HEK293 (cell line): ENCODE measurements at regions not wholly inside any gene's neighbourhood (a gene's known extent, or its start where the extent isn't known, plus 50 kb on each side); places are given as distances from the start of the nearest gene placed in this dataset.

Experiments used
- ZBTB7A ChIP-seq: fragments of 450-650 bp; formaldehyde crosslinking; IDR thresholded peaks from 2 replicates; pipeline ENCODE4 v1.5.1; 2016; ENCODE audit warnings: low read depth, missing biosample characterization, missing genetic modification characterization
- ZNF175 ChIP-seq: fragments of 450-650 bp; formaldehyde crosslinking; IDR thresholded peaks from 2 replicates; pipeline ENCODE4 v1.5.1; 2016; ENCODE audit warnings: missing biosample characterization, missing genetic modification characterization
- ZNF274 ChIP-seq, 2 experiments: fragments of 200-500 bp in 1 of 2; fragments of 450-650 bp in 1 of 2; sonication (Bioruptor generic) in 1 of 2; formaldehyde crosslinking in 1 of 2; IDR thresholded peaks; 2 replicates each; pipeline versions ENCODE4 v1.5.1 to v1.6.1; 2014 to 2016; ENCODE audit warnings: borderline replicate concordance in 1 of 2, inconsistent platforms in 1 of 2, low read length in 1 of 2, missing biosample characterization in 1 of 2, missing genetic modification characterization in 1 of 2
- ZNF426 ChIP-seq: fragments of 450-650 bp; formaldehyde crosslinking; IDR thresholded peaks from 2 replicates; pipeline ENCODE4 v1.5.1; 2017; ENCODE audit warnings: missing biosample characterization, missing genetic modification characterization, mild to moderate bottlenecking, inconsistent platforms, moderate library complexity
- TF ChIP-seq, protein P1 (sequence below): fragments of 450-650 bp; formaldehyde crosslinking; IDR thresholded peaks from 2 replicates; pipeline ENCODE4 v1.5.1; 2016; ENCODE audit warnings: missing biosample characterization, missing genetic modification characterization

GRCh38 chr21:41611966-41612606 lies 104.1 kb upstream of the TMPRSS2 start:
- TF ChIP-seq ZNF274 (IDR thresholded peaks at IDR 0.05; ENCODE audit: low read length) (no peak), ZNF274 (tag by site-specific recombination; IDR thresholded peaks at IDR 0.05; ENCODE audit: borderline replicate concordance) (no peak), ZNF175 (tag by site-specific recombination) (no peak), ZNF426 (tag by site-specific recombination) (no peak), ZBTB7A (tag by site-specific recombination) (no peak)
- TF ChIP-seq, protein P1, sequence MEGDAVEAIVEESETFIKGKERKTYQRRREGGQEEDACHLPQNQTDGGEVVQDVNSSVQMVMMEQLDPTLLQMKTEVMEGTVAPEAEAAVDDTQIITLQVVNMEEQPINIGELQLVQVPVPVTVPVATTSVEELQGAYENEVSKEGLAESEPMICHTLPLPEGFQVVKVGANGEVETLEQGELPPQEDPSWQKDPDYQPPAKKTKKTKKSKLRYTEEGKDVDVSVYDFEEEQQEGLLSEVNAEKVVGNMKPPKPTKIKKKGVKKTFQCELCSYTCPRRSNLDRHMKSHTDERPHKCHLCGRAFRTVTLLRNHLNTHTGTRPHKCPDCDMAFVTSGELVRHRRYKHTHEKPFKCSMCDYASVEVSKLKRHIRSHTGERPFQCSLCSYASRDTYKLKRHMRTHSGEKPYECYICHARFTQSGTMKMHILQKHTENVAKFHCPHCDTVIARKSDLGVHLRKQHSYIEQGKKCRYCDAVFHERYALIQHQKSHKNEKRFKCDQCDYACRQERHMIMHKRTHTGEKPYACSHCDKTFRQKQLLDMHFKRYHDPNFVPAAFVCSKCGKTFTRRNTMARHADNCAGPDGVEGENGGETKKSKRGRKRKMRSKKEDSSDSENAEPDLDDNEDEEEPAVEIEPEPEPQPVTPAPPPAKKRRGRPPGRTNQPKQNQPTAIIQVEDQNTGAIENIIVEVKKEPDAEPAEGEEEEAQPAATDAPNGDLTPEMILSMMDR (tag by site-specific recombination): no peak
